GM19468 (cell line): ENCODE measurements at regions not wholly inside any gene's neighbourhood (a gene's known extent, or its start where the extent isn't known, plus 50 kb on each side); places are given as distances from the start of the nearest gene placed in this dataset.
"Not testable (repeated sequence)": the region's sequence is repeated elsewhere in the genome, so short reads cannot be mapped to it uniquely, and the experiment has no call there.

Source experiments
- ATAC-seq: cut with Tn5 transposase; IDR thresholded peaks from one replicate; pipeline ENCODE4 v1.9.1; 2021; ENCODE audit warnings: mild to moderate bottlenecking, moderate library complexity, moderate number of reproducible peaks; ENCODE audit not compliant: unreplicated experiment; ENCODE audit errors: extremely low read depth

- no peak for ATAC-seq
Measured at GRCh38 chr3:103515116-103515515, 1080.3 kb downstream of the ZPLD1 start.

- no peak for ATAC-seq
Measured at GRCh38 chr3:103516950-103517349, 1082.1 kb downstream of the ZPLD1 start.

GRCh38 chr3:103531327-103531726 lies 1096.5 kb downstream of the ZPLD1 start:
- ATAC-seq, result not testable (repeated sequence)

GRCh38 chr3:103532986-103533385 lies 1098.2 kb downstream of the ZPLD1 start:
- no peak for ATAC-seq

- no peak for ATAC-seq
Measured at GRCh38 chr3:103554451-103554850, 1119.6 kb downstream of the ZPLD1 start.

GRCh38 chr3:103564116-103564515 lies 1129.3 kb downstream of the ZPLD1 start:
- ATAC-seq, result not testable (repeated sequence)

- ATAC-seq, result no peak
Measured at GRCh38 chr3:103585809-103586208, 1151.0 kb downstream of the ZPLD1 start.

- no peak for ATAC-seq
Measured at GRCh38 chr3:103589770-103590169, 1155.0 kb downstream of the ZPLD1 start.

- ATAC-seq, result no peak
Measured at GRCh38 chr3:103600844-103601243, 1166.0 kb downstream of the ZPLD1 start.

- no peak for ATAC-seq
Measured at GRCh38 chr3:103601666-103602065, 1166.9 kb downstream of the ZPLD1 start.

GRCh38 chr3:103609472-103609871 lies 1174.7 kb downstream of the ZPLD1 start:
- no peak for ATAC-seq

- ATAC-seq, result no peak
Measured at GRCh38 chr3:103613397-103614156, 1178.8 kb downstream of the ZPLD1 start.

- ATAC-seq, result no peak
Measured at GRCh38 chr3:103614719-103615118, 1179.9 kb downstream of the ZPLD1 start.

- no peak for ATAC-seq
Measured at GRCh38 chr3:103617961-103618360, 1183.1 kb downstream of the ZPLD1 start.

GRCh38 chr3:103624271-103624670 lies 1189.5 kb downstream of the ZPLD1 start:
- ATAC-seq, result no peak

- no peak for ATAC-seq
Measured at GRCh38 chr3:103629391-103629790, 1194.6 kb downstream of the ZPLD1 start.

- no peak for ATAC-seq
Measured at GRCh38 chr3:103644450-103644849, 1209.6 kb downstream of the ZPLD1 start.

GRCh38 chr3:103653996-103654395 lies 1219.2 kb downstream of the ZPLD1 start:
- no peak for ATAC-seq

- ATAC-seq, result no peak
Measured at GRCh38 chr3:103657756-103658155, 1222.9 kb downstream of the ZPLD1 start.

GRCh38 chr3:103660810-103661209 lies 1226.0 kb downstream of the ZPLD1 start:
- no peak for ATAC-seq

GRCh38 chr3:103662591-103662990 lies 1227.8 kb downstream of the ZPLD1 start:
- ATAC-seq, result no peak

GRCh38 chr3:103672346-103672745 lies 1237.5 kb downstream of the ZPLD1 start:
- no peak for ATAC-seq
